NCI-H1092 (cell line): ENCODE measurements at regions not wholly inside any gene's neighbourhood (a gene's known extent, or its start where the extent isn't known, plus 50 kb on each side); places are given as distances from the start of the nearest gene placed in this dataset.

Experiments used
- DNase-seq: peaks from one replicate; lab custom pipeline; 2025; lab: John Stamatoyannopoulos, UW

- DNase-seq: no peak
Measured at GRCh38 chr2:235141411-235142128, 189.8 kb downstream of the SH3BP4 start.

GRCh38 chr2:235142601-235143000 lies 190.8 kb downstream of the SH3BP4 start:
- no peak for DNase-seq

- DNase-seq: no peak
Measured at GRCh38 chr2:235143789-235144188, 192.0 kb downstream of the SH3BP4 start.

GRCh38 chr2:235144291-235144690 lies 192.5 kb downstream of the SH3BP4 start:
- no peak for DNase-seq

- DNase-seq: no peak
Measured at GRCh38 chr2:235146206-235146605, 194.4 kb downstream of the SH3BP4 start.

GRCh38 chr2:235146871-235147565 lies 195.2 kb downstream of the SH3BP4 start:
- DNase-seq: no peak

GRCh38 chr2:235148201-235149170 lies 196.7 kb downstream of the SH3BP4 start:
- DNase-seq: no peak

- no peak for DNase-seq
Measured at GRCh38 chr2:235149240-235149659, 197.4 kb downstream of the SH3BP4 start.

GRCh38 chr2:235149736-235150135 lies 197.9 kb downstream of the SH3BP4 start:
- DNase-seq: no peak

- no peak for DNase-seq
Measured at GRCh38 chr2:235151152-235151551, 199.3 kb downstream of the SH3BP4 start.

- no peak for DNase-seq
Measured at GRCh38 chr2:235155163-235155562, 203.3 kb downstream of the SH3BP4 start.

GRCh38 chr2:235156055-235156454 lies 204.2 kb downstream of the SH3BP4 start:
- DNase-seq: no peak

GRCh38 chr2:235157746-235158482 lies 206.1 kb downstream of the SH3BP4 start:
- no peak for DNase-seq

- no peak for DNase-seq
Measured at GRCh38 chr2:235160281-235160810, 208.5 kb downstream of the SH3BP4 start.

GRCh38 chr2:235161565-235161964 lies 209.7 kb downstream of the SH3BP4 start:
- no peak for DNase-seq

- no peak for DNase-seq
Measured at GRCh38 chr2:235162082-235162836, 210.4 kb downstream of the SH3BP4 start.

GRCh38 chr2:235162837-235163197 lies 211.0 kb downstream of the SH3BP4 start:
- DNase-seq: no peak

- DNase-seq: no peak
Measured at GRCh38 chr2:235165136-235165535, 213.3 kb downstream of the SH3BP4 start.

GRCh38 chr2:235165631-235166030 lies 213.8 kb downstream of the SH3BP4 start:
- no peak for DNase-seq

GRCh38 chr2:235168174-235168979 lies 216.6 kb downstream of the SH3BP4 start:
- no peak for DNase-seq
